ENCODE measurements at regions not wholly inside any gene's neighbourhood (a gene's known extent, or its start where the extent isn't known, plus 50 kb on each side); places are given as distances from the start of the nearest gene placed in this dataset.
"Not testable (repeated sequence)": the region's sequence is repeated elsewhere in the genome, so short reads cannot be mapped to it uniquely, and the experiment has no call there.

- TF ChIP-seq EZH2 (IDR thresholded peaks at IDR 0.05; ENCODE audit: insufficient read depth, poor library complexity, severe bottlenecking); EZH2phosphoT487 (IDR thresholded peaks at IDR 0.05; ENCODE audit: insufficient read depth, low read depth): not testable (repeated sequence)
Measured at GRCh38 chr10:8415029-8415428, 360.5 kb downstream of the GATA3 start.
